ENCODE measurements at regions not wholly inside any gene's neighbourhood (a gene's known extent, or its start where the extent isn't known, plus 50 kb on each side); places are given as distances from the start of the nearest gene placed in this dataset.
A peak's percentile ranks its signal among the peaks of the same experiment; 100 is the strongest.

GRCh38 chr3:43210049-43211027, 76.0 kb upstream of the SNRK start:
- Histone ChIP-seq H4K20me1 (ENCODE audit: insufficient read depth, low read length) (no peaks in the 10 kb centered on the region), H3K9me3 (ENCODE audit: control insufficient read depth, insufficient read depth, low read length) (no peaks in the 10 kb centered on the region), H3K4me2 (ENCODE audit: low read depth, low read length) (no peak overlapping the region), H4K8ac (ENCODE audit: low read depth in 2 of 2, low read length in 2 of 2) (no peak overlapping the region), H2BK15ac (ENCODE audit: low read depth, low read length) (no peak overlapping the region; the same call in 2 of the 3 replicates), H2AK5ac (ENCODE audit: low read depth, low read length) (no peak overlapping the region), H2BK20ac (ENCODE audit: low read depth, low read length) (peak overlapping the region; percentile 70; the same call in 1 of the 2 replicates), H4K91ac (ENCODE audit: insufficient read depth, low read depth, low read length) (no peak overlapping the region), H3K56ac (ENCODE audit: extremely low read depth, insufficient read depth, low read length) (no peak overlapping the region), H2AK9ac (replicated peaks; ENCODE audit: low read depth, low read length, poor library complexity) (no peak overlapping the region), H2BK5ac (ENCODE audit: low read depth, low read length, poor library complexity, severe bottlenecking) (no peak overlapping the region), H3K9ac (ENCODE audit: low read depth, low read length) (no peak overlapping the region), H3K4me1 (ENCODE audit: control insufficient read depth, insufficient read depth, low read length) (peaks cover 2% of the 10 kb centered on the region; the same call in 1 of the 2 replicates), H3K4me3 (ENCODE audit: insufficient read depth, low read depth, low read length) (no peak overlapping the region), H2BK120ac (ENCODE audit: low read depth, low read length) (no peak overlapping the region), H3K14ac (replicated peaks; ENCODE audit: low read depth, low read length) (no peak overlapping the region; the same call in 1 of the 2 replicates), H3K9me1 (ENCODE audit: insufficient read depth, low read length) (no peaks in the 10 kb centered on the region), H3K27me3 (ENCODE audit: control insufficient read depth, insufficient read depth, low read length) (no peaks in the 10 kb centered on the region), H3K18ac (ENCODE audit: low read depth, low read length) (no peak overlapping the region; the same call in 1 of the 2 replicates), H3K27ac (ENCODE audit: insufficient read depth, low read length) (no peak overlapping the region), H3K36me3 (ENCODE audit: control insufficient read depth, insufficient read depth, low read length) (no peaks in the 10 kb centered on the region), H2AFZ (replicated peaks; ENCODE audit: low read length, poor library complexity) (no peak overlapping the region), H4K5ac (ENCODE audit: low read depth, low read length) (no peak overlapping the region), H3K23ac (ENCODE audit: low read depth, low read length) (no peak overlapping the region), H3K79me1 (ENCODE audit: low read depth in 1 of 2, low read length in 2 of 2) (no peaks in the 10 kb centered on the region), H3K4ac (ENCODE audit: low read depth, low read length) (no peak overlapping the region)
- intact Hi-C loops (cut with micrococcal nuclease), result no loop called here
- in situ Hi-C loops (cut with MboI; ENCODE audit: low sequenced_read_pairs), result no loop called here
- ChIA-PET POLR2A (ENCODE audit: unreplicated experiment) (no interaction called here), CTCF (no interaction called here)
- dilution Hi-C loops (cut with HindIII; ENCODE audit: low sequenced_read_pairs, unreplicated experiment), result no loop called here
- DNase-seq, result no peak
- no peak for ATAC-seq (ENCODE audit: low read depth)
- WGBS, 2 experiments (ENCODE audit: extremely low coverage in 2 of 2, insufficient read length in 1 of 2), result no CpG with 5 or more reads among the region's 8 CpGs
- BruUV-seq (replicated peaks), result no TSS peak
- TF ChIP-seq USF2 (IDR thresholded peaks at IDR 0.05; ENCODE audit: low read depth, low read length) (no peak), RFX5 (IDR thresholded peaks at IDR 0.05; ENCODE audit: low read depth, low read length) (no peak), CHD1 (IDR thresholded peaks at IDR 0.05; ENCODE audit: low read depth, low read length) (no peak), POLR2A (IDR thresholded peaks at IDR 0.05; ENCODE audit: low read depth, low read length) (no peak), RCOR1 (IDR thresholded peaks at IDR 0.05; ENCODE audit: insufficient replicate concordance, low read length) (no peak), FOS (IDR thresholded peaks at IDR 0.05; ENCODE audit: low read depth, low read length) (no peak), NFE2L2 (IDR thresholded peaks at IDR 0.05; ENCODE audit: low read depth, low read length) (no peak), MXI1 (IDR thresholded peaks at IDR 0.05; ENCODE audit: borderline replicate concordance, low read depth, low read length) (no peak), CTCF (conservative IDR thresholded peaks at IDR 0.05; ENCODE audit: low read depth, low read length) (no peak), BHLHE40 (IDR thresholded peaks at IDR 0.05; ENCODE audit: low read depth, low read length) (no peak), SMC3 (IDR thresholded peaks at IDR 0.05; ENCODE audit: low read depth, low read length) (no peak), RAD21 (IDR thresholded peaks at IDR 0.05; ENCODE audit: low read length) (no peak), MAFK (IDR thresholded peaks at IDR 0.05; ENCODE audit: low read depth, low read length) (no peak), ELK1 (IDR thresholded peaks at IDR 0.05; ENCODE audit: borderline replicate concordance, low read depth, low read length) (no peak), MAZ (IDR thresholded peaks at IDR 0.05; ENCODE audit: borderline replicate concordance, low read depth, low read length) (no peak)

All from IMR-90 (cell line).